DOHH2 (cell line): ENCODE measurements at regions not wholly inside any gene's neighbourhood (a gene's known extent, or its start where the extent isn't known, plus 50 kb on each side); places are given as distances from the start of the nearest gene placed in this dataset.

ENCODE experiments used
- H3F3A ChIP-seq: fragments of 200-600 bp; sonication (generic), shearing (Covaris generic); 2 replicates; pipeline ENCODE4 v1.6.0; 2016; ENCODE audit warnings: antibody characterized with exemption, mild to moderate bottlenecking; ENCODE audit not compliant: control insufficient read depth, insufficient read depth
- H3K27ac ChIP-seq: fragments of 200-600 bp; sonication (generic); 2 replicates; pipeline ENCODE4 v1.5.1; 2014; ENCODE audit warnings: low read depth, mild to moderate bottlenecking, low read length, moderate library complexity
- H3K27me3 ChIP-seq: fragments of 200-600 bp; sonication (generic); 2 replicates; pipeline ENCODE4 v1.6.1; 2014; ENCODE audit warnings: mild to moderate bottlenecking, low read length, mixed read lengths; ENCODE audit not compliant: control insufficient read depth
- H3K36me3 ChIP-seq: fragments of 200-600 bp; sonication (generic); 2 replicates; pipeline ENCODE4 v1.6.1; 2014; ENCODE audit warnings: mild to moderate bottlenecking, low read length, moderate library complexity, mixed read lengths; ENCODE audit not compliant: control insufficient read depth
- H3K4me1 ChIP-seq: fragments of 200-600 bp; sonication (generic); 2 replicates; pipeline ENCODE4 v1.6.1; 2014; ENCODE audit warnings: mild to moderate bottlenecking, low read length, mixed read lengths; ENCODE audit not compliant: control insufficient read depth
- H3K4me2 ChIP-seq: fragments of 200-600 bp; sonication (generic); 2 replicates; pipeline ENCODE4 v1.6.0; 2014; ENCODE audit warnings: mild to moderate bottlenecking, low read length, moderate library complexity
- H3K4me3 ChIP-seq: fragments of 200-600 bp; sonication (generic); 2 replicates; pipeline ENCODE4 v1.5.1; 2014; ENCODE audit warnings: mild to moderate bottlenecking, low read length, mixed read lengths
- H3K79me2 ChIP-seq: fragments of 200-600 bp; sonication (generic); 2 replicates; pipeline ENCODE4 v1.6.1; 2014; ENCODE audit warnings: mild to moderate bottlenecking, low read length, mixed read lengths; ENCODE audit not compliant: control insufficient read depth
- H3K9me2 ChIP-seq: fragments of 200-600 bp; sonication (generic); replicated peaks from 2 replicates; pipeline ENCODE4 v1.6.1; 2014; ENCODE audit warnings: mild to moderate bottlenecking, low read length, mixed read lengths; ENCODE audit not compliant: control insufficient read depth
- H3K9me3 ChIP-seq: fragments of 200-600 bp; sonication (generic); 2 replicates; pipeline ENCODE4 v1.6.1; 2014; ENCODE audit warnings: antibody characterized with exemption, low read length, mixed read lengths; ENCODE audit not compliant: control insufficient read depth, insufficient read depth
- H4K20me1 ChIP-seq: fragments of 200-600 bp; sonication (generic); 2 replicates; pipeline ENCODE4 v1.6.0; 2014; ENCODE audit warnings: low read depth, mild to moderate bottlenecking, antibody characterized with exemption, low read length, moderate library complexity; ENCODE audit not compliant: control insufficient read depth, insufficient read depth
- CTCF ChIP-seq: fragments of 200-600 bp; sonication (generic); IDR thresholded peaks from one replicate; pipeline ENCODE4 v1.5.1; 2014; ENCODE audit warnings: antibody characterized with exemption, mild to moderate bottlenecking, low read depth, low read length; ENCODE audit not compliant: poor library complexity, severe bottlenecking
- EZH2phosphoT487 ChIP-seq: fragments of 200-600 bp; sonication (generic); IDR thresholded peaks from 2 replicates; pipeline ENCODE4 v1.6.1; 2017; ENCODE audit warnings: borderline replicate concordance, mild to moderate bottlenecking, antibody characterized with exemption, low read length, moderate library complexity, mixed read lengths

GRCh38 chr11:26045082-26045481 is 286.8 kb upstream of the ANO3 start:
- Histone ChIP-seq H3K27me3 (no peaks in the 10 kb centered on the region), H3F3A (no peaks in the 10 kb centered on the region), H3K36me3 (no peaks in the 10 kb centered on the region), H4K20me1 (no peaks in the 10 kb centered on the region), H3K4me2 (no peak overlapping the region), H3K4me3 (no peak overlapping the region), H3K9me2 (no peaks in the 10 kb centered on the region), H3K79me2 (no peaks in the 10 kb centered on the region), H3K9me3 (no peaks in the 10 kb centered on the region; the same call in 1 of the 2 replicates), H3K27ac (no peak overlapping the region), H3K4me1 (peaks cover 16% of the 10 kb centered on the region)
- TF ChIP-seq EZH2phosphoT487 = no peak
- TF ChIP-seq CTCF = no peak

- Histone ChIP-seq H3K27ac (no peak overlapping the region), H3K9me3 (no peaks in the 10 kb centered on the region), H3K27me3 (no peaks in the 10 kb centered on the region), H3K79me2 (no peaks in the 10 kb centered on the region), H3K36me3 (no peaks in the 10 kb centered on the region), H4K20me1 (no peaks in the 10 kb centered on the region), H3K4me3 (no peak overlapping the region), H3K4me1 (peaks cover 11% of the 10 kb centered on the region), H3K4me2 (no peak overlapping the region), H3K9me2 (no peaks in the 10 kb centered on the region), H3F3A (no peaks in the 10 kb centered on the region)
- TF ChIP-seq CTCF (no peak), EZH2phosphoT487 (no peak)
Measured at GRCh38 chr11:26048271-26048670, 283.7 kb upstream of the ANO3 start.

- no peaks in the 10 kb centered on the region for H3K27me3 ChIP-seq
- no peaks in the 10 kb centered on the region for H4K20me1 ChIP-seq
- no peaks in the 10 kb centered on the region for H3K79me2 ChIP-seq
- no peak overlapping the region for H3K4me3 ChIP-seq
- H3K4me2 ChIP-seq = no peak overlapping the region
- H3K27ac ChIP-seq = no peak overlapping the region
- no peaks in the 10 kb centered on the region for H3K9me2 ChIP-seq
- TF ChIP-seq EZH2phosphoT487 (no peak), CTCF (no peak)
- no peaks in the 10 kb centered on the region for H3K36me3 ChIP-seq
- H3F3A ChIP-seq = no peaks in the 10 kb centered on the region
- H3K4me1 ChIP-seq = 0 out of 2 replicates have a peak, but pooled peaks cover 3% of the 10 kb centered on the region
- H3K9me3 ChIP-seq = no peaks in the 10 kb centered on the region
Measured at GRCh38 chr11:26053966-26054365, 278.0 kb upstream of the ANO3 start.

- Histone ChIP-seq H4K20me1 (no peaks in the 10 kb centered on the region), H3F3A (peaks cover 7% of the 10 kb centered on the region)
Measured at GRCh38 chr11:26062660-26063059, 269.3 kb upstream of the ANO3 start.

More at GRCh38 chr11:26062660-26063059, 269.3 kb upstream of the ANO3 start:
- Histone ChIP-seq H3K36me3 (no peaks in the 10 kb centered on the region), H3K4me2 (no peak overlapping the region), H3K9me2 (no peaks in the 10 kb centered on the region), H3K4me3 (no peak overlapping the region), H3K27me3 (no peaks in the 10 kb centered on the region), H3K4me1 (peaks cover 41% of the 10 kb centered on the region), H3K27ac (no peak overlapping the region), H3K9me3 (no peaks in the 10 kb centered on the region), H3K79me2 (no peaks in the 10 kb centered on the region)
- TF ChIP-seq EZH2phosphoT487 (no peak), CTCF (no peak)
